Peyer's patch (tissue), 4 donors: ENCODE measurements at regions not wholly inside any gene's neighbourhood (a gene's known extent, or its start where the extent isn't known, plus 50 kb on each side); places are given as distances from the start of the nearest gene placed in this dataset.
A peak's percentile ranks its signal among the peaks of the same experiment; 100 is the strongest.
"Not testable (repeated sequence)": the region's sequence is repeated elsewhere in the genome, so short reads cannot be mapped to it uniquely, and the experiment has no call there.

Source experiments
- POLR2A ChIP-seq, 2 donors: fragments of 450-650 bp; IDR thresholded peaks; one replicate each; pipeline ENCODE4 v1.5.1; 2017; ENCODE audit warnings: antibody characterized with exemption in 2 of 2, mild to moderate bottlenecking in 2 of 2, moderate library complexity in 2 of 2
- TF ChIP-seq, protein P1 (sequence below), 6 experiments: fragments of 450-650 bp in 4 of 6; fragments of 200-600 bp in 2 of 6; sonication (generic) in 1 of 6; IDR thresholded peaks; one replicate each; pipeline ENCODE4 v1.5.1; 2017 to 2019; ENCODE audit warnings: antibody characterized with exemption in 6 of 6, mild to moderate bottlenecking in 3 of 6, moderate library complexity in 1 of 6

GRCh38 chr11:71750908-71751307 is 82.1 kb upstream of the DEFB108B start:
- TF ChIP-seq, protein P1, sequence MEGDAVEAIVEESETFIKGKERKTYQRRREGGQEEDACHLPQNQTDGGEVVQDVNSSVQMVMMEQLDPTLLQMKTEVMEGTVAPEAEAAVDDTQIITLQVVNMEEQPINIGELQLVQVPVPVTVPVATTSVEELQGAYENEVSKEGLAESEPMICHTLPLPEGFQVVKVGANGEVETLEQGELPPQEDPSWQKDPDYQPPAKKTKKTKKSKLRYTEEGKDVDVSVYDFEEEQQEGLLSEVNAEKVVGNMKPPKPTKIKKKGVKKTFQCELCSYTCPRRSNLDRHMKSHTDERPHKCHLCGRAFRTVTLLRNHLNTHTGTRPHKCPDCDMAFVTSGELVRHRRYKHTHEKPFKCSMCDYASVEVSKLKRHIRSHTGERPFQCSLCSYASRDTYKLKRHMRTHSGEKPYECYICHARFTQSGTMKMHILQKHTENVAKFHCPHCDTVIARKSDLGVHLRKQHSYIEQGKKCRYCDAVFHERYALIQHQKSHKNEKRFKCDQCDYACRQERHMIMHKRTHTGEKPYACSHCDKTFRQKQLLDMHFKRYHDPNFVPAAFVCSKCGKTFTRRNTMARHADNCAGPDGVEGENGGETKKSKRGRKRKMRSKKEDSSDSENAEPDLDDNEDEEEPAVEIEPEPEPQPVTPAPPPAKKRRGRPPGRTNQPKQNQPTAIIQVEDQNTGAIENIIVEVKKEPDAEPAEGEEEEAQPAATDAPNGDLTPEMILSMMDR (IDR thresholded peaks at IDR 0.05) = peak in 1 of 6 experiments; percentile 22
- not testable (repeated sequence) for TF ChIP-seq POLR2A (IDR thresholded peaks at IDR 0.05)
